Fibroblast of skin of right biceps (primary cell): ENCODE measurements at regions not wholly inside any gene's neighbourhood (a gene's known extent, or its start where the extent isn't known, plus 50 kb on each side); places are given as distances from the start of the nearest gene placed in this dataset.
"Not testable (repeated sequence)": the region's sequence is repeated elsewhere in the genome, so short reads cannot be mapped to it uniquely, and the experiment has no call there.

Source experiments
- DNase-seq: peaks from one replicate; pipeline ENCODE4 v3.0.0-alpha.2; 2013

GRCh38 chr16:29124162-29124561, 139.3 kb downstream of the LAT start:
- DNase-seq, result not testable (repeated sequence)

- DNase-seq, result not testable (repeated sequence)
Measured at GRCh38 chr16:29120680-29121079, 135.8 kb downstream of the LAT start.

GRCh38 chr16:29118301-29118957, 133.6 kb downstream of the LAT start:
- DNase-seq, result not testable (repeated sequence)

- no peak for DNase-seq
Measured at GRCh38 chr16:29117631-29118030, 132.8 kb downstream of the LAT start.

- DNase-seq, result no peak
Measured at GRCh38 chr16:29116980-29117379, 132.1 kb downstream of the LAT start.

GRCh38 chr16:29116207-29116606, 131.4 kb downstream of the LAT start:
- DNase-seq, result not testable (repeated sequence)

GRCh38 chr16:29115802-29116141, 130.9 kb downstream of the LAT start:
- peak; percentile 16 for DNase-seq

- peak; percentile 49 for DNase-seq
Measured at GRCh38 chr16:29114989-29115801, 130.3 kb downstream of the LAT start.

GRCh38 chr16:29114574-29114973, 129.7 kb downstream of the LAT start:
- DNase-seq, result no peak

- DNase-seq, result not testable (repeated sequence)
Measured at GRCh38 chr16:29113446-29113845, 128.6 kb downstream of the LAT start.

GRCh38 chr16:29112755-29113347, 128.0 kb downstream of the LAT start:
- no peak for DNase-seq

- not testable (repeated sequence) for DNase-seq
Measured at GRCh38 chr16:29111901-29112680, 127.2 kb downstream of the LAT start.

GRCh38 chr16:29111421-29111820, 126.6 kb downstream of the LAT start:
- DNase-seq, result no peak

- peak; percentile 18 for DNase-seq
Measured at GRCh38 chr16:29108625-29109169, 123.8 kb downstream of the LAT start.

GRCh38 chr16:29107299-29107698, 122.4 kb downstream of the LAT start:
- no peak for DNase-seq

- not testable (repeated sequence) for DNase-seq
Measured at GRCh38 chr16:29106259-29106908, 121.5 kb downstream of the LAT start.

GRCh38 chr16:29104600-29104999, 119.7 kb downstream of the LAT start:
- not testable (repeated sequence) for DNase-seq

- DNase-seq, result not testable (repeated sequence)
Measured at GRCh38 chr16:29097965-29098364, 113.1 kb downstream of the LAT start.

GRCh38 chr16:29094729-29095624, 110.1 kb downstream of the LAT start:
- not testable (repeated sequence) for DNase-seq

GRCh38 chr16:29094325-29094724, 109.5 kb downstream of the LAT start:
- not testable (repeated sequence) for DNase-seq

GRCh38 chr16:29089679-29090078, 104.8 kb downstream of the LAT start:
- not testable (repeated sequence) for DNase-seq
